Activated naive CD4-positive, alpha-beta T cell treated with anti-CD3 and anti-CD28 coated beads, Interleukin-2, amount 50 U/mL, for 24 hours (primary cell): ENCODE measurements at regions not wholly inside any gene's neighbourhood (a gene's known extent, or its start where the extent isn't known, plus 50 kb on each side); places are given as distances from the start of the nearest gene placed in this dataset.
A peak's percentile ranks its signal among the peaks of the same experiment; 100 is the strongest.
"Not testable (repeated sequence)": the region's sequence is repeated elsewhere in the genome, so short reads cannot be mapped to it uniquely, and the experiment has no call there.

Source experiments
- H3K27ac Mint-ChIP-seq: one replicate; pipeline ENCODE4 v1.8.0; 2021; ENCODE audit warnings: mild to moderate bottlenecking, mixed read lengths
- H3K27me3 Mint-ChIP-seq: one replicate; pipeline ENCODE4 v1.8.0; 2021; ENCODE audit warnings: mixed read lengths
- H3K36me3 Mint-ChIP-seq: one replicate; pipeline ENCODE4 v1.8.0; 2021; ENCODE audit warnings: mixed read lengths
- H3K4me1 Mint-ChIP-seq: one replicate; pipeline ENCODE4 v1.8.0; 2021; ENCODE audit warnings: mixed read lengths
- H3K4me3 Mint-ChIP-seq: one replicate; pipeline ENCODE4 v1.8.0; 2021; ENCODE audit warnings: mild to moderate bottlenecking, mixed read lengths
- H3K9me3 Mint-ChIP-seq: one replicate; pipeline ENCODE4 v1.8.0; 2021; ENCODE audit warnings: mixed read lengths

GRCh38 chr2:87235333-87235981 is 213.8 kb upstream of the PLGLB1 start:
- not testable (repeated sequence) for H3K27ac Mint-ChIP-seq, H3K9me3 Mint-ChIP-seq, H3K4me3 Mint-ChIP-seq, H3K36me3 Mint-ChIP-seq, H3K4me1 Mint-ChIP-seq, H3K27me3 Mint-ChIP-seq

- H3K36me3 Mint-ChIP-seq, H3K4me1 Mint-ChIP-seq, H3K27ac Mint-ChIP-seq, H3K4me3 Mint-ChIP-seq, H3K27me3 Mint-ChIP-seq, H3K9me3 Mint-ChIP-seq: not testable (repeated sequence)
These were observed 216.1 kb upstream of the PLGLB1 start for GRCh38 chr2:87237570-87238336.

- H3K4me1 Mint-ChIP-seq, H3K4me3 Mint-ChIP-seq, H3K36me3 Mint-ChIP-seq, H3K9me3 Mint-ChIP-seq, H3K27ac Mint-ChIP-seq, H3K27me3 Mint-ChIP-seq: not testable (repeated sequence)
These were observed 218.0 kb upstream of the PLGLB1 start for GRCh38 chr2:87239558-87240215.

- not testable (repeated sequence) for H3K27ac Mint-ChIP-seq, H3K4me1 Mint-ChIP-seq, H3K27me3 Mint-ChIP-seq, H3K9me3 Mint-ChIP-seq, H3K4me3 Mint-ChIP-seq, H3K36me3 Mint-ChIP-seq
These were observed 224.5 kb upstream of the PLGLB1 start for GRCh38 chr2:87246066-87246717.

- not testable (repeated sequence) for H3K4me1 Mint-ChIP-seq, H3K4me3 Mint-ChIP-seq
These were observed 230.4 kb upstream of the PLGLB1 start for GRCh38 chr2:87252046-87252445.

GRCh38 chr2:87254562-87254961 is 232.9 kb upstream of the PLGLB1 start:
- not testable (repeated sequence) for H3K9me3 Mint-ChIP-seq, H3K27me3 Mint-ChIP-seq, H3K4me1 Mint-ChIP-seq, H3K4me3 Mint-ChIP-seq, H3K36me3 Mint-ChIP-seq, H3K27ac Mint-ChIP-seq

More at GRCh38 chr2:87252046-87252445, 230.4 kb upstream of the PLGLB1 start:
- H3K36me3 Mint-ChIP-seq, H3K9me3 Mint-ChIP-seq, H3K27ac Mint-ChIP-seq, H3K27me3 Mint-ChIP-seq: not testable (repeated sequence)

- not testable (repeated sequence) for H3K27ac Mint-ChIP-seq
These were observed 233.8 kb upstream of the PLGLB1 start for GRCh38 chr2:87255410-87255809.

GRCh38 chr2:87258887-87259286 is 237.2 kb upstream of the PLGLB1 start:
- H3K27me3 Mint-ChIP-seq, H3K4me1 Mint-ChIP-seq, H3K27ac Mint-ChIP-seq: not testable (repeated sequence)

More at GRCh38 chr2:87255410-87255809, 233.8 kb upstream of the PLGLB1 start:
- H3K27me3 Mint-ChIP-seq, H3K4me3 Mint-ChIP-seq, H3K4me1 Mint-ChIP-seq, H3K36me3 Mint-ChIP-seq, H3K9me3 Mint-ChIP-seq: not testable (repeated sequence)

GRCh38 chr2:87262184-87262702 is 240.6 kb upstream of the PLGLB1 start:
- not testable (repeated sequence) for H3K4me1 Mint-ChIP-seq, H3K27ac Mint-ChIP-seq, H3K9me3 Mint-ChIP-seq, H3K4me3 Mint-ChIP-seq, H3K36me3 Mint-ChIP-seq, H3K27me3 Mint-ChIP-seq

More at GRCh38 chr2:87258887-87259286, 237.2 kb upstream of the PLGLB1 start:
- H3K36me3 Mint-ChIP-seq, H3K4me3 Mint-ChIP-seq, H3K9me3 Mint-ChIP-seq: not testable (repeated sequence)

GRCh38 chr2:87263868-87264518 is 242.3 kb upstream of the PLGLB1 start:
- H3K4me3 Mint-ChIP-seq, H3K9me3 Mint-ChIP-seq, H3K4me1 Mint-ChIP-seq, H3K27ac Mint-ChIP-seq, H3K36me3 Mint-ChIP-seq, H3K27me3 Mint-ChIP-seq: not testable (repeated sequence)

GRCh38 chr2:87275192-87275591 is 253.5 kb upstream of the PLGLB1 start:
- H3K27me3 Mint-ChIP-seq, H3K4me3 Mint-ChIP-seq, H3K36me3 Mint-ChIP-seq, H3K4me1 Mint-ChIP-seq, H3K9me3 Mint-ChIP-seq, H3K27ac Mint-ChIP-seq: not testable (repeated sequence)

GRCh38 chr2:87275974-87276629 is 254.5 kb upstream of the PLGLB1 start:
- not testable (repeated sequence) for H3K9me3 Mint-ChIP-seq, H3K27ac Mint-ChIP-seq, H3K4me1 Mint-ChIP-seq, H3K27me3 Mint-ChIP-seq, H3K36me3 Mint-ChIP-seq, H3K4me3 Mint-ChIP-seq

GRCh38 chr2:87276673-87277072 is 255.0 kb upstream of the PLGLB1 start:
- H3K36me3 Mint-ChIP-seq, H3K9me3 Mint-ChIP-seq, H3K4me3 Mint-ChIP-seq, H3K4me1 Mint-ChIP-seq, H3K27me3 Mint-ChIP-seq: not testable (repeated sequence)
- H3K27ac Mint-ChIP-seq, result peak overlapping the region; percentile 41

GRCh38 chr2:87277734-87278133 is 256.1 kb upstream of the PLGLB1 start:
- not testable (repeated sequence) for H3K4me3 Mint-ChIP-seq, H3K4me1 Mint-ChIP-seq, H3K27ac Mint-ChIP-seq, H3K9me3 Mint-ChIP-seq, H3K27me3 Mint-ChIP-seq, H3K36me3 Mint-ChIP-seq

- H3K36me3 Mint-ChIP-seq, H3K4me1 Mint-ChIP-seq, H3K9me3 Mint-ChIP-seq, H3K4me3 Mint-ChIP-seq, H3K27ac Mint-ChIP-seq, H3K27me3 Mint-ChIP-seq: not testable (repeated sequence)
These were observed 259.1 kb upstream of the PLGLB1 start for GRCh38 chr2:87280596-87281355.
